ENCODE measurements at regions not wholly inside any gene's neighbourhood (a gene's known extent, or its start where the extent isn't known, plus 50 kb on each side); places are given as distances from the start of the nearest gene placed in this dataset.

DNA sequence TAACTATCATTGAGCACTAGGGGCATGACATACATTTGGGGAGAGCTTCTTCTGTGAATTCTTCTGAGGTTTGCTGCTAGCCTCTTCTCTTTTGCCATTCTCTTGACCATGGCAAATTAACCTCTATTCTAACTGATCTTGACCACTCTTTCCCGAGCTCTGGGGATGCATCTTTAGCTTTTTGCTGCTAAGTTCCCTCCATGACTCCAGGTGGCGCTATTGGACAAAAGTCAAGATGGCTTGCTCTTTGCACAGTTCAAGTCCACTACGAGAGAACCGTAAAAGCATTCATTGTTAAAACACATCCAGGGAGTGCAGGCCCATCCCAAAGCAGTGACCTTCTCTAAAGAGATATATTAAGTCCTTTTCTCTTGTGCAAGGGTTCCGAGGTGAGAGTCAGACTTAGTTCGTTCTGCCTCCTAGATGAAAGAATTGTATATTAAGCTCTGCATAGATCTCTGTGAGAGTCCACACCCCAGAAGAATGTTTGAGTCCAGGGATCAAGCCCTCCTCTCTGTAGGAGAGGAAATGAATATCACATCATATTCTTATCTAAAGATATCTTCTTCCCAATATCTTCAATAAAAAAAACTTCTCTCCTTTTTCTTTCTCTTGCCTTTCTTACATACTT, 1152.9 kb upstream of the CDH6 start:
- TF ChIP-seq, protein P1, sequence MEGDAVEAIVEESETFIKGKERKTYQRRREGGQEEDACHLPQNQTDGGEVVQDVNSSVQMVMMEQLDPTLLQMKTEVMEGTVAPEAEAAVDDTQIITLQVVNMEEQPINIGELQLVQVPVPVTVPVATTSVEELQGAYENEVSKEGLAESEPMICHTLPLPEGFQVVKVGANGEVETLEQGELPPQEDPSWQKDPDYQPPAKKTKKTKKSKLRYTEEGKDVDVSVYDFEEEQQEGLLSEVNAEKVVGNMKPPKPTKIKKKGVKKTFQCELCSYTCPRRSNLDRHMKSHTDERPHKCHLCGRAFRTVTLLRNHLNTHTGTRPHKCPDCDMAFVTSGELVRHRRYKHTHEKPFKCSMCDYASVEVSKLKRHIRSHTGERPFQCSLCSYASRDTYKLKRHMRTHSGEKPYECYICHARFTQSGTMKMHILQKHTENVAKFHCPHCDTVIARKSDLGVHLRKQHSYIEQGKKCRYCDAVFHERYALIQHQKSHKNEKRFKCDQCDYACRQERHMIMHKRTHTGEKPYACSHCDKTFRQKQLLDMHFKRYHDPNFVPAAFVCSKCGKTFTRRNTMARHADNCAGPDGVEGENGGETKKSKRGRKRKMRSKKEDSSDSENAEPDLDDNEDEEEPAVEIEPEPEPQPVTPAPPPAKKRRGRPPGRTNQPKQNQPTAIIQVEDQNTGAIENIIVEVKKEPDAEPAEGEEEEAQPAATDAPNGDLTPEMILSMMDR (IDR thresholded peaks at IDR 0.05) = peak in 2 of 4 experiments; percentile 12 to 14
- TF ChIP-seq POLR2A (IDR thresholded peaks at IDR 0.05) = no peak

Data from prostate gland (tissue), 2 donors.